PC-3 (cell line): ENCODE measurements at regions not wholly inside any gene's neighbourhood (a gene's known extent, or its start where the extent isn't known, plus 50 kb on each side); places are given as distances from the start of the nearest gene placed in this dataset.

Experiments
- ATAC-seq: fragments of 200-7000 bp; cut with Tn5 transposase; 2 replicates; pipeline ENCODE4 v1.9.1; 2020; ENCODE audit warnings: mild to moderate bottlenecking, moderate library complexity
- BruUV-seq: library from RNA; stranded (reverse); fragments of 400-500 nt; replicated peaks from 2 replicates; lab custom pipeline; 2021; lab: Mats Ljungman, UMichigan
- CTCF ChIA-PET: fragments of 300-600 bp; sonication (Branson Sonifier 250); formaldehyde crosslinking; loops from one replicate; lab custom pipeline; 2022; ENCODE audit warnings: antibody characterized with exemption; lab: Charles Lee
- POLR2A ChIA-PET: fragments of 300-600 bp; sonication (Branson Sonifier 250); formaldehyde crosslinking; loops from one replicate; lab custom pipeline; 2022; ENCODE audit warnings: antibody characterized with exemption; ENCODE audit not compliant: unreplicated experiment; lab: Charles Lee
- DNase-seq: peaks from one replicate; pipeline ENCODE4 v3.0.0-alpha.2; 2015
- H2AFZ ChIP-seq: fragments of 300-600 bp; sonication (generic); 2 replicates; pipeline ENCODE4 v1.6.0; 2016; ENCODE audit warnings: antibody characterized with exemption, low read length
- H3F3A ChIP-seq: fragments of 300-600 bp; sonication (generic); one replicate; pipeline ENCODE4 v1.6.0; 2017; ENCODE audit warnings: antibody characterized with exemption, low read length, control low read depth, mild to moderate bottlenecking; ENCODE audit not compliant: unreplicated experiment
- H3K27ac ChIP-seq: fragments of 300-600 bp; sonication (generic); 2 replicates; pipeline ENCODE4 v1.5.1; 2016; ENCODE audit warnings: mild to moderate bottlenecking, low read length
- H3K27me3 ChIP-seq: fragments of 300-600 bp; sonication (generic); 2 replicates; pipeline ENCODE4 v1.6.1; 2016; ENCODE audit warnings: low read length, mixed read lengths
- H3K36me3 ChIP-seq: fragments of 300-600 bp; sonication (generic); 2 replicates; pipeline ENCODE4 v1.6.1; 2016; ENCODE audit warnings: low read depth, mixed run types, low read length, mixed read lengths
- H3K4me1 ChIP-seq: fragments of 300-600 bp; sonication (generic); 2 replicates; pipeline ENCODE4 v1.5.1; 2016; ENCODE audit warnings: low read length; ENCODE audit not compliant: insufficient read depth
- H3K4me2 ChIP-seq: fragments of 300-600 bp; sonication (generic); 2 replicates; pipeline ENCODE4 v1.6.0; 2016; ENCODE audit warnings: low read length
- H3K4me3 ChIP-seq: fragments of 300-600 bp; sonication (generic); 2 replicates; pipeline ENCODE4 v1.5.1; 2016; ENCODE audit warnings: mild to moderate bottlenecking, low read length, mixed read lengths
- H3K79me2 ChIP-seq: fragments of 300-600 bp; sonication (generic); 2 replicates; pipeline ENCODE4 v1.6.1; 2017; ENCODE audit warnings: low read length, mixed read lengths
- H3K9ac ChIP-seq: fragments of 300-600 bp; sonication (generic); 2 replicates; pipeline ENCODE4 v1.6.0; 2016; ENCODE audit warnings: mild to moderate bottlenecking, low read length
- H3K9me2 ChIP-seq: fragments of 300-600 bp; sonication (generic); replicated peaks from 2 replicates; pipeline ENCODE4 v1.6.1; 2016; ENCODE audit warnings: mixed run types, low read length, mixed read lengths
- H3K9me3 ChIP-seq: fragments of 300-600 bp; sonication (generic); 2 replicates; pipeline ENCODE4 v1.6.1; 2016; ENCODE audit warnings: low read length, mixed read lengths
- H4K20me1 ChIP-seq: fragments of 300-600 bp; sonication (generic); 2 replicates; pipeline ENCODE4 v1.6.1; 2016; ENCODE audit warnings: low read length, mixed read lengths
- EZH2 ChIP-seq: fragments of 300-600 bp; sonication (generic); IDR thresholded peaks from one replicate; pipeline ENCODE4 v1.6.1; 2017; ENCODE audit warnings: antibody characterized with exemption, mild to moderate bottlenecking, low read length; ENCODE audit not compliant: unreplicated experiment
- EZH2phosphoT487 ChIP-seq: fragments of 300-600 bp; sonication (generic); IDR thresholded peaks from 2 replicates; pipeline ENCODE4 v1.6.1; 2018; ENCODE audit warnings: mild to moderate bottlenecking, antibody characterized with exemption, low read length, borderline replicate concordance
- intact Hi-C: fragments of 100-400 bp; cut with micrococcal nuclease; formaldehyde crosslinking; loops from 2 replicates; pipeline ENCODE4 v1.9.0; 2023
- TF ChIP-seq, protein P1 (sequence below): fragments of 300-600 bp; sonication (generic); conservative IDR thresholded peaks from 2 replicates; pipeline ENCODE4 v1.5.1; 2017; ENCODE audit warnings: antibody characterized with exemption, low read depth, mild to moderate bottlenecking, low read length

DNA sequence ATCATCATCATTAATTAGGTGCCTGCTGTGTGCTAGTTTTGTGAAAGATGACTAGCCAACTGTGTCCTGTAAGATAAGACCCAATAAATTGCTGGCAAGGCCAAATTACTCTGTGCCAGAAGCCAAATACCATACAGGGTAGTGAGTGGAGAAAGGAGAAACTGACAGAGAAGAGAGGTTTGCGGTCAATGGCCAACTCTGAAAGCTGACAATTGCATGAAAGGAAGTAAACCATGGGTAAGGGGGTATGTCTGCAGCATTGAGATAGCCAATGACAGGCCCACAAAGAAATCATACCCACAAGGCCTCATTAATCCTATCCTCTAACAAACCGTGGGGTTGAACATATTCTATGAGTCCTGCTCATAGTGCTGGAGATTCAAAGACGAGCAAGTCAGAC, 236.6 kb upstream of the CCDC196 start:
- Histone ChIP-seq H3K79me2 (no peaks in the 10 kb centered on the region), H3K4me3 (no peak overlapping the region), H3K36me3 (no peaks in the 10 kb centered on the region), H3K9ac (no peak overlapping the region), H3K27me3 (peaks cover 72% of the 10 kb centered on the region), H4K20me1 (no peaks in the 10 kb centered on the region), H3K4me2 (no peak overlapping the region), H3K4me1 (no peaks in the 10 kb centered on the region), H3K9me2 (no peaks in the 10 kb centered on the region), H2AFZ (no peak overlapping the region), H3K9me3 (no peaks in the 10 kb centered on the region), H3F3A (no peaks in the 10 kb centered on the region), H3K27ac (no peak overlapping the region)
- ATAC-seq (no peak), DNase-seq (no peak)
- TF ChIP-seq EZH2phosphoT487 (no peak), EZH2 (no peak)
- TF ChIP-seq, protein P1, sequence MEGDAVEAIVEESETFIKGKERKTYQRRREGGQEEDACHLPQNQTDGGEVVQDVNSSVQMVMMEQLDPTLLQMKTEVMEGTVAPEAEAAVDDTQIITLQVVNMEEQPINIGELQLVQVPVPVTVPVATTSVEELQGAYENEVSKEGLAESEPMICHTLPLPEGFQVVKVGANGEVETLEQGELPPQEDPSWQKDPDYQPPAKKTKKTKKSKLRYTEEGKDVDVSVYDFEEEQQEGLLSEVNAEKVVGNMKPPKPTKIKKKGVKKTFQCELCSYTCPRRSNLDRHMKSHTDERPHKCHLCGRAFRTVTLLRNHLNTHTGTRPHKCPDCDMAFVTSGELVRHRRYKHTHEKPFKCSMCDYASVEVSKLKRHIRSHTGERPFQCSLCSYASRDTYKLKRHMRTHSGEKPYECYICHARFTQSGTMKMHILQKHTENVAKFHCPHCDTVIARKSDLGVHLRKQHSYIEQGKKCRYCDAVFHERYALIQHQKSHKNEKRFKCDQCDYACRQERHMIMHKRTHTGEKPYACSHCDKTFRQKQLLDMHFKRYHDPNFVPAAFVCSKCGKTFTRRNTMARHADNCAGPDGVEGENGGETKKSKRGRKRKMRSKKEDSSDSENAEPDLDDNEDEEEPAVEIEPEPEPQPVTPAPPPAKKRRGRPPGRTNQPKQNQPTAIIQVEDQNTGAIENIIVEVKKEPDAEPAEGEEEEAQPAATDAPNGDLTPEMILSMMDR = no peak
- ChIA-PET CTCF (no interaction called here), POLR2A (no interaction called here)
- BruUV-seq = no TSS peak
- intact Hi-C loops = no loop called here

DNA sequence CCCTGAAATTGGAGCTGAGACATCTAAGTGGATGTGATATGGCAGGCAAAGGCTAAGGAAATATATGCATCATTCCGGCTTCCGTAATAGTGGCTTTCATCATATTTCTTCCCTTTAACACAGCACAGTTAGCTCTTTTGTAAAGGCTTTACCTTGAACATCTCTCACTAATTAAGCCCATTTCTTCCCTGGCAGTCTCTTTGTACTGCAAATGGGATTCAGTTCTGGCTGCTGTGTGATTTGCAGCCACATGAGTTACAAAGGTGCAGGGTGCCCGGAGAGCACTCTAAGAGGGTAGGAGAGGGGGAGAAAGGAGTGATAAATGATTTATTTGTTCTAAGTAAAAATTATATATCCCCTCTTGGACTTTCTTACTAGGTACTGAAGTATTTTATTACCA, 232.1 kb upstream of the CCDC196 start:
- TF ChIP-seq, protein P1 = no peak
- TF ChIP-seq EZH2phosphoT487 = no peak
- TF ChIP-seq EZH2 = no peak
- Histone ChIP-seq H3K79me2 (no peaks in the 10 kb centered on the region), H3K27ac (no peak overlapping the region), H2AFZ (no peak overlapping the region), H3K9me2 (no peaks in the 10 kb centered on the region), H3K9ac (no peak overlapping the region), H3F3A (no peaks in the 10 kb centered on the region), H3K4me1 (no peaks in the 10 kb centered on the region), H3K36me3 (no peaks in the 10 kb centered on the region), H3K4me2 (no peak overlapping the region), H3K27me3 (peaks cover 41% of the 10 kb centered on the region), H4K20me1 (no peaks in the 10 kb centered on the region), H3K9me3 (no peaks in the 10 kb centered on the region), H3K4me3 (no peak overlapping the region)
- POLR2A ChIA-PET = interaction anchor here (0.7 kb wide), 1 partner anchor 21 kb away, joined by 3 read pairs; no protein-coding TSS in a partner anchor
- BruUV-seq = no TSS peak
- DNase-seq (no peak), ATAC-seq (no peak)
- CTCF ChIA-PET = no interaction called here
- intact Hi-C loops = no loop called here

DNA sequence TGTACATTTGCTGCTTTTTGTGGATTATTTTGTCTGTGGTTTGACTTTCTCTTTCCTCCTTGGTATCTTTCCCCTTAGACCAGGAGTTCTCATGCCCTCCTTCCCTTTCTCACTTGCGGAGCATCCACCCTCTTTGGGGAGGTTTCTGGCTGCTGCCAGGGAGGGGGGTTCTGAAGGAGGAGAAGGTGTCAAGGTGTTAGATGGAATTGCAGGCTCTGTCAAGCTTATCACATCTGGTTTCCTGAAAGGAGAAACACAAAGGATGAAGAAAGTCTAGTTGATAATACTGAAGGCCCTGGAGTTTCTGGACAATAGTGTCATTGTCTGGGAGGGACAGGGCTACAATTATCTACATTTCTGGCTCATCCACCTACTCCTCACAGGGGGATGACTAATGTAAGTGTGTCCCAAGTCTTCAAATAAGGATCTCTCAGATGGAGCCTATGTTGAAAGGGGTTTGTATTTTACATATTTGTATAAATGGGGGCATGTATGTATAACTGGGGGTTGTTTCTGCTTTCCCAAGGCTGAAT, 217.3 kb upstream of the CCDC196 start:
- no peak overlapping the region for H3K4me3 ChIP-seq
- intact Hi-C loops = no loop called here
- DNase-seq = no peak
- BruUV-seq = no TSS peak
- no peaks in the 10 kb centered on the region for H3K79me2 ChIP-seq
- no peaks in the 10 kb centered on the region for H4K20me1 ChIP-seq
- TF ChIP-seq EZH2 (no peak), EZH2phosphoT487 (no peak)
- TF ChIP-seq, protein P1 = no peak
- H3K9me2 ChIP-seq = no peaks in the 10 kb centered on the region; the same call in 1 of the 2 replicates
- no peaks in the 10 kb centered on the region for H3K9me3 ChIP-seq
- no peaks in the 10 kb centered on the region for H3F3A ChIP-seq
- CTCF ChIA-PET = interaction anchor here (0.6 kb wide), 1 partner anchor 706 kb away, joined by 3 read pairs; no protein-coding TSS in a partner anchor
- H3K27ac ChIP-seq = no peak overlapping the region
- H2AFZ ChIP-seq = no peak overlapping the region
- H3K4me1 ChIP-seq = no peaks in the 10 kb centered on the region
- H3K27me3 ChIP-seq = peaks cover 19% of the 10 kb centered on the region; the same call in 1 of the 2 replicates
- H3K36me3 ChIP-seq = no peaks in the 10 kb centered on the region
- ATAC-seq = no peak
- H3K9ac ChIP-seq = no peak overlapping the region
- no peak overlapping the region for H3K4me2 ChIP-seq
- POLR2A ChIA-PET = interaction anchor here (0.6 kb wide), 1 partner anchor 19 kb away, joined by 14 read pairs; no protein-coding TSS in a partner anchor
